ENCODE measurements at regions not wholly inside any gene's neighbourhood (a gene's known extent, or its start where the extent isn't known, plus 50 kb on each side); places are given as distances from the start of the nearest gene placed in this dataset.

GRCh38 chr1:29948581-29948980 lies 712.3 kb downstream of the PTPRU start:
- BruUV-seq (replicated peaks), result no TSS peak
- SMC1A ChIA-PET (ENCODE audit: uncharacterized antibody, unreplicated experiment), result no interaction called here
- H3K4me3 ChIP-seq, result no peak overlapping the region
- ATAC-seq (no peak), FAIRE-seq (no peak), DNase-seq (ENCODE audit: low read depth, low spot score) (no peak)
- no peak overlapping the region for H3K4me2 ChIP-seq (ENCODE audit: control insufficient read depth, insufficient read depth)
- peaks cover 0 to 2% of the 10 kb centered on the region in 2 experiments; a peak in 2 of 4 replicates for H3K27me3 ChIP-seq (replicated peaks in 1 of 2; ENCODE audit: control insufficient read depth in 2 of 2, insufficient read depth in 2 of 2, low read length in 1 of 2)
- H4K20me1 ChIP-seq (ENCODE audit: control insufficient read depth, insufficient read depth), result no peaks in the 10 kb centered on the region
- in situ Hi-C loops (cut with MboI), result no loop called here
- intact Hi-C loops (cut with micrococcal nuclease; ENCODE audit: unreplicated experiment), result no loop called here
- H3K79me2 ChIP-seq (ENCODE audit: control insufficient read depth, insufficient read depth, low read length), result no peaks in the 10 kb centered on the region
- no peak overlapping the region for H3K9ac ChIP-seq (ENCODE audit: control insufficient read depth, insufficient read depth, low read length)
- H3K9me3 ChIP-seq (replicated peaks; ENCODE audit: control insufficient read depth, insufficient read depth, low read length), result no peaks in the 10 kb centered on the region
- H3K27ac ChIP-seq (ENCODE audit: control insufficient read depth, insufficient read depth), result no peak overlapping the region
- POLR2A ChIA-PET, result no interaction called here
- RAD21 ChIA-PET (ENCODE audit: unreplicated experiment), result no interaction called here
- H2AFZ ChIP-seq (ENCODE audit: control insufficient read depth, low read depth, low read length), result no peak overlapping the region
- H3K4me1 ChIP-seq (ENCODE audit: control insufficient read depth, insufficient read depth, low read length), result no peaks in the 10 kb centered on the region
- WGBS (ENCODE audit: insufficient coverage, insufficient replicate concordance, low lambda C conversion rate, missing lambda C conversion rate), result 69% methylated on average over 8 of the region's 8 CpGs
- H3K36me3 ChIP-seq (ENCODE audit: control insufficient read depth in 2 of 2, insufficient read depth in 2 of 2, low read length in 1 of 2), result no peaks in the 10 kb centered on the region
- CTCF ChIA-PET, result no interaction called here
- TF ChIP-seq RAD21 (IDR thresholded peaks at IDR 0.05; ENCODE audit: insufficient read depth, low read depth, low read length) (no peak), SPI1 (IDR thresholded peaks at IDR 0.05; ENCODE audit: borderline replicate concordance, insufficient read depth, low read depth, low read length) (no peak), NR2C1 (IDR thresholded peaks at IDR 0.05) (no peak), BACH1 (IDR thresholded peaks at IDR 0.05; ENCODE audit: borderline replicate concordance) (no peak), BMI1 (IDR thresholded peaks at IDR 0.05; ENCODE audit: borderline replicate concordance) (no peak), FOS (IDR thresholded peaks at IDR 0.05; ENCODE audit: borderline replicate concordance, extremely low read depth, insufficient read length) (no peak), KAT2A (conservative IDR thresholded peaks at IDR 0.05; ENCODE audit: control insufficient read depth, low read depth, low read length) (no peak), STAT1 (conservative IDR thresholded peaks at IDR 0.05) (no peak), KDM1A (IDR thresholded peaks at IDR 0.05; ENCODE audit: borderline replicate concordance) (no peak), NFYB (IDR thresholded peaks at IDR 0.05; ENCODE audit: insufficient read depth, low read depth, low read length) (no peak), POU2F2 (IDR thresholded peaks at IDR 0.05; ENCODE audit: borderline replicate concordance, low read depth, low read length) (no peak), ZZZ3 (IDR thresholded peaks at IDR 0.05; ENCODE audit: control insufficient read depth, insufficient read length, low read depth) (no peak), EED (IDR thresholded peaks at IDR 0.05; ENCODE audit: low read depth) (no peak), SREBF2 (IDR thresholded peaks at IDR 0.05; ENCODE audit: low read length) (no peak), ETV6 (conservative IDR thresholded peaks at IDR 0.05 in 1 of 2, IDR thresholded peaks at IDR 0.05 in 1 of 2; ENCODE audit: borderline replicate concordance in 1 of 2, low read depth in 1 of 2) (no peak)
- TF ChIP-seq, protein P1, sequence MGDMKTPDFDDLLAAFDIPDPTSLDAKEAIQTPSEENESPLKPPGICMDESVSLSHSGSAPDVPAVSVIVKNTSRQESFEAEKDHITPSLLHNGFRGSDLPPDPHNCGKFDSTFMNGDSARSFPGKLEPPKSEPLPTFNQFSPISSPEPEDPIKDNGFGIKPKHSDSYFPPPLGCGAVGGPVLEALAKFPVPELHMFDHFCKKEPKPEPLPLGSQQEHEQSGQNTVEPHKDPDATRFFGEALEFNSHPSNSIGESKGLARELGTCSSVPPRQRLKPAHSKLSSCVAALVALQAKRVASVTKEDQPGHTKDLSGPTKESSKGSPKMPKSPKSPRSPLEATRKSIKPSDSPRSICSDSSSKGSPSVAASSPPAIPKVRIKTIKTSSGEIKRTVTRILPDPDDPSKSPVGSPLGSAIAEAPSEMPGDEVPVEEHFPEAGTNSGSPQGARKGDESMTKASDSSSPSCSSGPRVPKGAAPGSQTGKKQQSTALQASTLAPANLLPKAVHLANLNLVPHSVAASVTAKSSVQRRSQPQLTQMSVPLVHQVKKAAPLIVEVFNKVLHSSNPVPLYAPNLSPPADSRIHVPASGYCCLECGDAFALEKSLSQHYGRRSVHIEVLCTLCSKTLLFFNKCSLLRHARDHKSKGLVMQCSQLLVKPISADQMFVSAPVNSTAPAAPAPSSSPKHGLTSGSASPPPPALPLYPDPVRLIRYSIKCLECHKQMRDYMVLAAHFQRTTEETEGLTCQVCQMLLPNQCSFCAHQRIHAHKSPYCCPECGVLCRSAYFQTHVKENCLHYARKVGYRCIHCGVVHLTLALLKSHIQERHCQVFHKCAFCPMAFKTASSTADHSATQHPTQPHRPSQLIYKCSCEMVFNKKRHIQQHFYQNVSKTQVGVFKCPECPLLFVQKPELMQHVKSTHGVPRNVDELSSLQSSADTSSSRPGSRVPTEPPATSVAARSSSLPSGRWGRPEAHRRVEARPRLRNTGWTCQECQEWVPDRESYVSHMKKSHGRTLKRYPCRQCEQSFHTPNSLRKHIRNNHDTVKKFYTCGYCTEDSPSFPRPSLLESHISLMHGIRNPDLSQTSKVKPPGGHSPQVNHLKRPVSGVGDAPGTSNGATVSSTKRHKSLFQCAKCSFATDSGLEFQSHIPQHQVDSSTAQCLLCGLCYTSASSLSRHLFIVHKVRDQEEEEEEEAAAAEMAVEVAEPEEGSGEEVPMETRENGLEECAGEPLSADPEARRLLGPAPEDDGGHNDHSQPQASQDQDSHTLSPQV (IDR thresholded peaks at IDR 0.05), result no peak
- TF ChIP-seq, protein P2, sequence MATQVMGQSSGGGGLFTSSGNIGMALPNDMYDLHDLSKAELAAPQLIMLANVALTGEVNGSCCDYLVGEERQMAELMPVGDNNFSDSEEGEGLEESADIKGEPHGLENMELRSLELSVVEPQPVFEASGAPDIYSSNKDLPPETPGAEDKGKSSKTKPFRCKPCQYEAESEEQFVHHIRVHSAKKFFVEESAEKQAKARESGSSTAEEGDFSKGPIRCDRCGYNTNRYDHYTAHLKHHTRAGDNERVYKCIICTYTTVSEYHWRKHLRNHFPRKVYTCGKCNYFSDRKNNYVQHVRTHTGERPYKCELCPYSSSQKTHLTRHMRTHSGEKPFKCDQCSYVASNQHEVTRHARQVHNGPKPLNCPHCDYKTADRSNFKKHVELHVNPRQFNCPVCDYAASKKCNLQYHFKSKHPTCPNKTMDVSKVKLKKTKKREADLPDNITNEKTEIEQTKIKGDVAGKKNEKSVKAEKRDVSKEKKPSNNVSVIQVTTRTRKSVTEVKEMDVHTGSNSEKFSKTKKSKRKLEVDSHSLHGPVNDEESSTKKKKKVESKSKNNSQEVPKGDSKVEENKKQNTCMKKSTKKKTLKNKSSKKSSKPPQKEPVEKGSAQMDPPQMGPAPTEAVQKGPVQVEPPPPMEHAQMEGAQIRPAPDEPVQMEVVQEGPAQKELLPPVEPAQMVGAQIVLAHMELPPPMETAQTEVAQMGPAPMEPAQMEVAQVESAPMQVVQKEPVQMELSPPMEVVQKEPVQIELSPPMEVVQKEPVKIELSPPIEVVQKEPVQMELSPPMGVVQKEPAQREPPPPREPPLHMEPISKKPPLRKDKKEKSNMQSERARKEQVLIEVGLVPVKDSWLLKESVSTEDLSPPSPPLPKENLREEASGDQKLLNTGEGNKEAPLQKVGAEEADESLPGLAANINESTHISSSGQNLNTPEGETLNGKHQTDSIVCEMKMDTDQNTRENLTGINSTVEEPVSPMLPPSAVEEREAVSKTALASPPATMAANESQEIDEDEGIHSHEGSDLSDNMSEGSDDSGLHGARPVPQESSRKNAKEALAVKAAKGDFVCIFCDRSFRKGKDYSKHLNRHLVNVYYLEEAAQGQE (IDR thresholded peaks at IDR 0.05; ENCODE audit: low read depth, low read length), result no peak
- TF ChIP-seq, protein P3, sequence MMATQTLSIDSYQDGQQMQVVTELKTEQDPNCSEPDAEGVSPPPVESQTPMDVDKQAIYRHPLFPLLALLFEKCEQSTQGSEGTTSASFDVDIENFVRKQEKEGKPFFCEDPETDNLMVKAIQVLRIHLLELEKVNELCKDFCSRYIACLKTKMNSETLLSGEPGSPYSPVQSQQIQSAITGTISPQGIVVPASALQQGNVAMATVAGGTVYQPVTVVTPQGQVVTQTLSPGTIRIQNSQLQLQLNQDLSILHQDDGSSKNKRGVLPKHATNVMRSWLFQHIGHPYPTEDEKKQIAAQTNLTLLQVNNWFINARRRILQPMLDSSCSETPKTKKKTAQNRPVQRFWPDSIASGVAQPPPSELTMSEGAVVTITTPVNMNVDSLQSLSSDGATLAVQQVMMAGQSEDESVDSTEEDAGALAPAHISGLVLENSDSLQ (IDR thresholded peaks at IDR 0.05), result no peak
